ENCODE measurements at regions not wholly inside any gene's neighbourhood (a gene's known extent, or its start where the extent isn't known, plus 50 kb on each side); places are given as distances from the start of the nearest gene placed in this dataset.

- TF ChIP-seq CTCF (IDR thresholded peaks at IDR 0.05; ENCODE audit: extremely low read depth in 1 of 2, insufficient read depth in 1 of 2, low read depth in 1 of 2, low read length in 2 of 2) (no peak), EZH2 (IDR thresholded peaks at IDR 0.05; ENCODE audit: borderline replicate concordance, low read depth, low read length, severe bottlenecking) (no peak), POLR2A (IDR thresholded peaks at IDR 0.05; ENCODE audit: low read depth, low read length) (no peak), JUN (IDR thresholded peaks at IDR 0.05; ENCODE audit: borderline replicate concordance, insufficient read depth, insufficient read length, low read depth) (no peak), FOS (IDR thresholded peaks at IDR 0.05; ENCODE audit: borderline replicate concordance, insufficient read depth, low read length) (no peak), MAX (IDR thresholded peaks at IDR 0.05; ENCODE audit: insufficient read depth, insufficient read length) (no peak), POLR2AphosphoS5 (IDR thresholded peaks at IDR 0.05; ENCODE audit: insufficient read depth, low read depth, low read length) (no peak), GATA2 (IDR thresholded peaks at IDR 0.05; ENCODE audit: insufficient read depth, insufficient read length, low read depth, low read length) (no peak)
Measured at GRCh38 chr13:106623799-106624460, 56.0 kb upstream of the ARGLU1 start.
